ENCODE measurements at regions not wholly inside any gene's neighbourhood (a gene's known extent, or its start where the extent isn't known, plus 50 kb on each side); places are given as distances from the start of the nearest gene placed in this dataset.

GRCh38 chr6:14369717-14370116, 252.1 kb downstream of the CD83 start:
- H3K4me2 ChIP-seq (ENCODE audit: extremely low read depth, insufficient read depth, low read length), result no peak overlapping the region
- H3K79me2 ChIP-seq (ENCODE audit: control insufficient read depth, insufficient read depth, low read length), result no peaks in the 10 kb centered on the region
- no peak for DNase-seq (ENCODE audit: low read depth in 2 of 2)
- peaks cover 2% of the 10 kb centered on the region for H3K27me3 ChIP-seq (ENCODE audit: control insufficient read depth, insufficient read depth, low read length)
- no peak overlapping the region for H2AFZ ChIP-seq (ENCODE audit: low read length)
- H3K9me3 ChIP-seq (ENCODE audit: control insufficient read depth, insufficient read depth, low read depth, low read length), result no peaks in the 10 kb centered on the region
- TF ChIP-seq EZH2 (IDR thresholded peaks at IDR 0.05; ENCODE audit: low read length, missing control alignments), result no peak
- TF ChIP-seq CTCF (conservative IDR thresholded peaks at IDR 0.05 in 1 of 2, IDR thresholded peaks at IDR 0.05 in 1 of 2; ENCODE audit: low read depth in 1 of 2, low read length in 2 of 2), result no peak
- H3K36me3 ChIP-seq (ENCODE audit: control insufficient read depth, insufficient read depth, low read length), result no peaks in the 10 kb centered on the region
- no peaks in the 10 kb centered on the region for H4K20me1 ChIP-seq (ENCODE audit: control insufficient read depth, extremely low read depth, insufficient read depth, low read length)
- H3K4me3 ChIP-seq (replicated peaks in 1 of 4; ENCODE audit: control extremely low read depth in 1 of 4, insufficient read depth in 1 of 4, low read depth in 3 of 4, low read length in 4 of 4), result no peak overlapping the region
- H3K9ac ChIP-seq (ENCODE audit: insufficient read depth, low read length), result no peak overlapping the region
- no peaks in the 10 kb centered on the region for H3K4me1 ChIP-seq (ENCODE audit: control insufficient read depth, extremely low read depth, insufficient read depth, low read length)
- H3K27ac ChIP-seq (ENCODE audit: insufficient read depth, low read length), result no peak overlapping the region

GRCh38 chr6:14371530-14371929, 254.0 kb downstream of the CD83 start:
- no peaks in the 10 kb centered on the region for H3K9me3 ChIP-seq (ENCODE audit: control insufficient read depth, insufficient read depth, low read depth, low read length)
- no peak overlapping the region for H2AFZ ChIP-seq (ENCODE audit: low read length)
- H3K9ac ChIP-seq (ENCODE audit: insufficient read depth, low read length), result no peak overlapping the region
- no peaks in the 10 kb centered on the region for H3K79me2 ChIP-seq (ENCODE audit: control insufficient read depth, insufficient read depth, low read length)
- no peaks in the 10 kb centered on the region for H4K20me1 ChIP-seq (ENCODE audit: control insufficient read depth, extremely low read depth, insufficient read depth, low read length)
- no peak overlapping the region for H3K4me3 ChIP-seq (replicated peaks in 1 of 4; ENCODE audit: control extremely low read depth in 1 of 4, insufficient read depth in 1 of 4, low read depth in 3 of 4, low read length in 4 of 4)
- no peak for TF ChIP-seq CTCF (conservative IDR thresholded peaks at IDR 0.05 in 1 of 2, IDR thresholded peaks at IDR 0.05 in 1 of 2; ENCODE audit: low read depth in 1 of 2, low read length in 2 of 2)
- no peak for TF ChIP-seq EZH2 (IDR thresholded peaks at IDR 0.05; ENCODE audit: low read length, missing control alignments)
- no peak for DNase-seq (ENCODE audit: low read depth in 2 of 2)
- H3K27me3 ChIP-seq (ENCODE audit: control insufficient read depth, insufficient read depth, low read length), result peaks cover 2% of the 10 kb centered on the region
- no peak overlapping the region for H3K27ac ChIP-seq (ENCODE audit: insufficient read depth, low read length)
- no peak overlapping the region for H3K4me2 ChIP-seq (ENCODE audit: extremely low read depth, insufficient read depth, low read length)
- H3K36me3 ChIP-seq (ENCODE audit: control insufficient read depth, insufficient read depth, low read length), result no peaks in the 10 kb centered on the region
- no peaks in the 10 kb centered on the region for H3K4me1 ChIP-seq (ENCODE audit: control insufficient read depth, extremely low read depth, insufficient read depth, low read length)

GRCh38 chr6:14372734-14373489, 255.3 kb downstream of the CD83 start:
- Histone ChIP-seq H3K27ac (ENCODE audit: insufficient read depth, low read length) (no peak overlapping the region), H3K9ac (ENCODE audit: insufficient read depth, low read length) (no peak overlapping the region), H3K4me1 (ENCODE audit: control insufficient read depth, extremely low read depth, insufficient read depth, low read length) (no peaks in the 10 kb centered on the region), H3K4me2 (ENCODE audit: extremely low read depth, insufficient read depth, low read length) (no peak overlapping the region), H3K36me3 (ENCODE audit: control insufficient read depth, insufficient read depth, low read length) (no peaks in the 10 kb centered on the region), H3K4me3 (replicated peaks in 1 of 4; ENCODE audit: control extremely low read depth in 1 of 4, insufficient read depth in 1 of 4, low read depth in 3 of 4, low read length in 4 of 4) (no peak overlapping the region), H4K20me1 (ENCODE audit: control insufficient read depth, extremely low read depth, insufficient read depth, low read length) (no peaks in the 10 kb centered on the region), H3K79me2 (ENCODE audit: control insufficient read depth, insufficient read depth, low read length) (no peaks in the 10 kb centered on the region), H2AFZ (ENCODE audit: low read length) (no peak overlapping the region), H3K9me3 (ENCODE audit: control insufficient read depth, insufficient read depth, low read depth, low read length) (no peaks in the 10 kb centered on the region), H3K27me3 (ENCODE audit: control insufficient read depth, insufficient read depth, low read length) (peaks cover 2% of the 10 kb centered on the region)
- TF ChIP-seq CTCF (conservative IDR thresholded peaks at IDR 0.05 in 1 of 2, IDR thresholded peaks at IDR 0.05 in 1 of 2; ENCODE audit: low read depth in 1 of 2, low read length in 2 of 2), result no peak
- TF ChIP-seq EZH2 (IDR thresholded peaks at IDR 0.05; ENCODE audit: low read length, missing control alignments), result no peak
- DNase-seq (ENCODE audit: low read depth in 2 of 2), result no peak
